Chondrocyte (in vitro differentiated cells): ENCODE measurements at regions not wholly inside any gene's neighbourhood (a gene's known extent, or its start where the extent isn't known, plus 50 kb on each side); places are given as distances from the start of the nearest gene placed in this dataset.

Source experiments
- DNase-seq: peaks from one replicate; pipeline ENCODE4 v3.0.0; 2021; ENCODE audit warnings: mixed read lengths, low spot score
- H3K27ac Mint-ChIP-seq: one replicate; pipeline ENCODE4 v1.8.0; 2021; ENCODE audit warnings: mild to moderate bottlenecking, moderate library complexity, mixed read lengths; ENCODE audit not compliant: unreplicated experiment
- H3K27me3 Mint-ChIP-seq: 2 replicates; pipeline ENCODE4 v1.8.0; 2021; ENCODE audit warnings: low read depth, mixed read lengths
- H3K36me3 Mint-ChIP-seq: 2 replicates; pipeline ENCODE4 v1.8.0; 2021; ENCODE audit warnings: low read depth, mixed read lengths
- H3K4me1 Mint-ChIP-seq: 2 replicates; pipeline ENCODE4 v1.8.0; 2021; ENCODE audit warnings: low read depth, mild to moderate bottlenecking, mixed read lengths
- H3K4me3 Mint-ChIP-seq: one replicate; pipeline ENCODE4 v1.8.0; 2021; ENCODE audit warnings: mild to moderate bottlenecking, moderate library complexity, mixed read lengths; ENCODE audit not compliant: unreplicated experiment
- H3K9me3 Mint-ChIP-seq: 2 replicates; pipeline ENCODE4 v1.8.0; 2021; ENCODE audit warnings: low read depth, mixed read lengths
- TF ChIP-seq, protein P1 (sequence below): fragments of 200-600 bp; sonication (generic); IDR thresholded peaks from 2 replicates; pipeline ENCODE4 v1.5.0; 2021; ENCODE audit warnings: antibody characterized with exemption, mild to moderate bottlenecking, moderate library complexity

GRCh38 chr3:68089572-68090011, 435.2 kb upstream of the SUCLG2 start:
- no peak overlapping the region for H3K27ac Mint-ChIP-seq
- H3K9me3 Mint-ChIP-seq: no peaks in the 10 kb centered on the region
- no peaks in the 10 kb centered on the region for H3K36me3 Mint-ChIP-seq
- no peaks in the 10 kb centered on the region for H3K27me3 Mint-ChIP-seq
- no peak overlapping the region for H3K4me3 Mint-ChIP-seq
- DNase-seq: no peak
- H3K4me1 Mint-ChIP-seq: peaks cover 12% of the 10 kb centered on the region
- TF ChIP-seq, protein P1, sequence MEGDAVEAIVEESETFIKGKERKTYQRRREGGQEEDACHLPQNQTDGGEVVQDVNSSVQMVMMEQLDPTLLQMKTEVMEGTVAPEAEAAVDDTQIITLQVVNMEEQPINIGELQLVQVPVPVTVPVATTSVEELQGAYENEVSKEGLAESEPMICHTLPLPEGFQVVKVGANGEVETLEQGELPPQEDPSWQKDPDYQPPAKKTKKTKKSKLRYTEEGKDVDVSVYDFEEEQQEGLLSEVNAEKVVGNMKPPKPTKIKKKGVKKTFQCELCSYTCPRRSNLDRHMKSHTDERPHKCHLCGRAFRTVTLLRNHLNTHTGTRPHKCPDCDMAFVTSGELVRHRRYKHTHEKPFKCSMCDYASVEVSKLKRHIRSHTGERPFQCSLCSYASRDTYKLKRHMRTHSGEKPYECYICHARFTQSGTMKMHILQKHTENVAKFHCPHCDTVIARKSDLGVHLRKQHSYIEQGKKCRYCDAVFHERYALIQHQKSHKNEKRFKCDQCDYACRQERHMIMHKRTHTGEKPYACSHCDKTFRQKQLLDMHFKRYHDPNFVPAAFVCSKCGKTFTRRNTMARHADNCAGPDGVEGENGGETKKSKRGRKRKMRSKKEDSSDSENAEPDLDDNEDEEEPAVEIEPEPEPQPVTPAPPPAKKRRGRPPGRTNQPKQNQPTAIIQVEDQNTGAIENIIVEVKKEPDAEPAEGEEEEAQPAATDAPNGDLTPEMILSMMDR: no peak

DNA sequence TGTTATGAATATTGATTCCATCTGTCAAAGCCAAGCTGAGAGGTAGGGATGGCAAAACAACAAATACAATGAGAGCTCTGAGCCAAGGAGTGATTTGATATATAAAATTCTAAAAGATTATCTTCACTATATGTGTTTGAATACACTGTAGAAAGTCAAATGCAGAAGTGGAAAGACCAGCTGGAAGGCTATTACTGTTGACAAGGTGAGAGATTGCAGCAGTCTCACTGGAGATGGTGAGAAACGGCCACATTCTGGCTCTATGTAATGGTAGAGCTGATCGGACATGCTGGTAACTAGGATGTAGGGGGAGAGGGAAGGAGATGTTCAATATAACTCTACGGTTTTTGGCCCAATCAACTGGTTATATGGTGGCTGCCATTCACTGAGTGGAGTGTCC, 434.2 kb upstream of the SUCLG2 start:
- no peaks in the 10 kb centered on the region for H3K9me3 Mint-ChIP-seq
- H3K36me3 Mint-ChIP-seq: no peaks in the 10 kb centered on the region
- peaks cover 12% of the 10 kb centered on the region for H3K4me1 Mint-ChIP-seq
- H3K4me3 Mint-ChIP-seq: no peak overlapping the region
- DNase-seq: no peak
- H3K27me3 Mint-ChIP-seq: peaks cover 2% of the 10 kb centered on the region
- no peak overlapping the region for H3K27ac Mint-ChIP-seq
- TF ChIP-seq, protein P1: no peak

GRCh38 chr3:68088216-68088615, 433.8 kb upstream of the SUCLG2 start:
- Mint-ChIP-seq H3K9me3 (no peaks in the 10 kb centered on the region), H3K36me3 (no peaks in the 10 kb centered on the region), H3K27ac (no peak overlapping the region), H3K27me3 (peaks cover 3% of the 10 kb centered on the region), H3K4me1 (peaks cover 12% of the 10 kb centered on the region), H3K4me3 (no peak overlapping the region)
- TF ChIP-seq, protein P1: no peak
- no peak for DNase-seq

GRCh38 chr3:68072062-68072461, 417.6 kb upstream of the SUCLG2 start:
- Mint-ChIP-seq H3K4me3 (no peak overlapping the region), H3K9me3 (peaks cover 11% of the 10 kb centered on the region), H3K4me1 (no peaks in the 10 kb centered on the region), H3K27me3 (no peaks in the 10 kb centered on the region), H3K27ac (no peak overlapping the region), H3K36me3 (peaks cover 1% of the 10 kb centered on the region)
- TF ChIP-seq, protein P1: no peak
- DNase-seq: no peak

DNA sequence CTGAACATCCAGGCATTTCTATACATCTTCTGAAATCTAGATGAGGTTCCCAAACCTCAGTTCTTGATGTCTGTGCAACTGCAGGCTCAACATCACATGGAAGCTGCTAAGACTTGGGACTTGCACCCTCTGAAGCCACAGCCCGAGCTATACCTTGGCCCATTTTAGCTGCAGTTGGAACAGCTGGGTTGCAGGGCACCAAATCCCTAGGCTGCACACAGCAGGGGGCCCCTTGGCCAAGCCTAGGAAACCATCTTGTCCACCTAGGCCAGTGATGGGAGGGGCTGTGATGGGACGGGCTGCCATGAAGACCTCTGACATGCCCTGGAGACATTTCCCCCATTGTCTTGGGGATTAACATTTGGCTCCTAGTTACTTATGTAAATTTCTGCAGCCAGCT, 415.8 kb upstream of the SUCLG2 start:
- H3K4me1 Mint-ChIP-seq: no peaks in the 10 kb centered on the region
- TF ChIP-seq, protein P1: no peak
- no peak overlapping the region for H3K4me3 Mint-ChIP-seq
- peaks cover 3% of the 10 kb centered on the region for H3K27me3 Mint-ChIP-seq
- no peak overlapping the region for H3K27ac Mint-ChIP-seq
- no peak for DNase-seq
- peaks cover 11% of the 10 kb centered on the region for H3K9me3 Mint-ChIP-seq
- peaks cover 1% of the 10 kb centered on the region for H3K36me3 Mint-ChIP-seq
